A549 (cell line): ENCODE measurements at regions not wholly inside any gene's neighbourhood (a gene's known extent, or its start where the extent isn't known, plus 50 kb on each side); places are given as distances from the start of the nearest gene placed in this dataset.

Experiments
- ATOH8 ChIP-seq: fragments of 250-450 bp; sonication (Bioruptor Pico); IDR thresholded peaks from 2 replicates; pipeline ENCODE4 v1.5.0; 2020; ENCODE audit warnings: low read depth, mild to moderate bottlenecking, moderate library complexity
- CBX2 ChIP-seq: fragments of 200-600 bp; sonication (generic); IDR thresholded peaks from 2 replicates; pipeline ENCODE4 v1.6.1; 2016; ENCODE audit warnings: low read depth, mild to moderate bottlenecking, borderline replicate concordance
- CBX8 ChIP-seq: fragments of 200-600 bp; sonication (generic); IDR thresholded peaks from 2 replicates; pipeline ENCODE4 v1.6.1; 2016
- CHD4 ChIP-seq: fragments of 200-600 bp; sonication (generic); IDR thresholded peaks from 2 replicates; pipeline ENCODE4 v1.6.1; 2016; ENCODE audit warnings: antibody characterized with exemption, mild to moderate bottlenecking, borderline replicate concordance
- FOSL2 ChIP-seq, 2 experiments: fragments of 450-650 bp in 1 of 2; fragments of >200 bp in 1 of 2; sonication (Bioruptor Twin) in 1 of 2; formaldehyde crosslinking; IDR thresholded peaks; 2 replicates each; pipeline versions ENCODE4 v1.5.0 to v1.6.1; 2016 to 2020; ENCODE audit warnings: mild to moderate bottlenecking in 1 of 2, moderate library complexity in 1 of 2
- FOXS1 ChIP-seq: fragments of 250-450 bp; sonication (Bioruptor Pico); IDR thresholded peaks from 2 replicates; pipeline ENCODE4 v1.5.0; 2020; ENCODE audit warnings: mild to moderate bottlenecking, moderate library complexity
- GATA3 ChIP-seq: IDR thresholded peaks from 2 replicates; pipeline ENCODE4 v1.6.1; 2012; ENCODE audit warnings: borderline replicate concordance
- HMGXB4 ChIP-seq: fragments of 250-450 bp; sonication (Bioruptor Pico); IDR thresholded peaks from 2 replicates; pipeline ENCODE4 v1.5.0; 2021; ENCODE audit warnings: mild to moderate bottlenecking, moderate library complexity, borderline replicate concordance
- HOXB13 ChIP-seq: fragments of 250-450 bp; sonication (Bioruptor Pico); IDR thresholded peaks from 2 replicates; pipeline ENCODE4 v1.5.0; 2020; ENCODE audit warnings: low read depth, mild to moderate bottlenecking, moderate library complexity
- HOXB5 ChIP-seq: fragments of 250-450 bp; sonication (Bioruptor Pico); IDR thresholded peaks from 2 replicates; pipeline ENCODE4 v1.5.0; 2020; ENCODE audit warnings: mild to moderate bottlenecking, moderate library complexity
- JUN ChIP-seq, 2 experiments: fragments of >200 bp; sonication (Bioruptor Twin); formaldehyde crosslinking; IDR thresholded peaks; 2 replicates in 1 of 2; 3 replicates in 1 of 2; pipeline ENCODE4 v1.6.1; 2016 to 2017
- JUNB ChIP-seq: fragments of >200 bp; sonication (Bioruptor Twin); formaldehyde crosslinking; IDR thresholded peaks from 2 replicates; pipeline ENCODE4 v1.6.1; 2016
- KDM5A ChIP-seq: fragments of 200-600 bp; sonication (generic); IDR thresholded peaks from 2 replicates; pipeline ENCODE4 v1.6.1; 2016; ENCODE audit warnings: antibody characterized with exemption, mild to moderate bottlenecking
- MAFK ChIP-seq: fragments of 450-650 bp; IDR thresholded peaks from 2 replicates; pipeline ENCODE4 v1.6.1; 2014; ENCODE audit not compliant: partially characterized antibody
- NPAS2 ChIP-seq: fragments of 250-450 bp; sonication (Bioruptor Pico); IDR thresholded peaks from 2 replicates; pipeline ENCODE4 v1.8.0; 2022; ENCODE audit warnings: mild to moderate bottlenecking, moderate library complexity, borderline replicate concordance
- NR3C1 ChIP-seq: fragments of >200 bp; sonication (Bioruptor Twin); formaldehyde crosslinking; IDR thresholded peaks from 3 replicates; pipeline ENCODE4 v1.6.1; 2017
- POLR2A ChIP-seq: IDR thresholded peaks from 2 replicates; pipeline ENCODE4 v1.6.1; 2012; ENCODE audit warnings: mild to moderate bottlenecking, low read length
- RAD21 ChIP-seq, 2 experiments: fragments of >200 bp in 1 of 2; sonication (Bioruptor Twin) in 1 of 2; formaldehyde crosslinking in 1 of 2; IDR thresholded peaks in 1 of 2; conservative IDR thresholded peaks in 1 of 2; 2 replicates in 1 of 2; 3 replicates in 1 of 2; pipeline ENCODE4 v1.6.1; 2012 to 2018; ENCODE audit warnings: inconsistent platforms in 1 of 2
- RARB ChIP-seq: fragments of 250-450 bp; sonication (Bioruptor Pico); IDR thresholded peaks from 2 replicates; pipeline ENCODE4 v1.8.0; 2021; ENCODE audit warnings: mild to moderate bottlenecking, moderate library complexity
- RCOR1 ChIP-seq: fragments of 150-350 bp; IDR thresholded peaks from 2 replicates; pipeline ENCODE4 v1.6.1; 2014; ENCODE audit warnings: antibody characterized with exemption, low read length, low read depth
- SMC3 ChIP-seq: fragments of >200 bp; sonication (Bioruptor Twin); formaldehyde crosslinking; IDR thresholded peaks from 3 replicates; pipeline ENCODE4 v1.6.1; 2018; ENCODE audit warnings: inconsistent platforms
- SREBF2 ChIP-seq: fragments of 450-650 bp; IDR thresholded peaks from 2 replicates; pipeline ENCODE4 v1.6.1; 2014; ENCODE audit warnings: mild to moderate bottlenecking, moderate library complexity
- TFCP2L1 ChIP-seq: fragments of 250-450 bp; sonication (Bioruptor Pico); IDR thresholded peaks from 2 replicates; pipeline ENCODE4 v1.5.0; 2021; ENCODE audit warnings: mild to moderate bottlenecking
- ZC3H11A ChIP-seq: fragments of 450-650 bp; IDR thresholded peaks from 2 replicates; pipeline ENCODE4 v1.6.1; 2014; ENCODE audit warnings: antibody characterized with exemption, mild to moderate bottlenecking
- ZFP36 ChIP-seq: fragments of 450-650 bp; IDR thresholded peaks from 2 replicates; pipeline ENCODE4 v1.6.1; 2014; ENCODE audit warnings: borderline replicate concordance; ENCODE audit not compliant: partially characterized antibody
- ZNF302 ChIP-seq: fragments of 250-450 bp; sonication (Bioruptor Pico); IDR thresholded peaks from 2 replicates; pipeline ENCODE4 v1.9.0; 2021; ENCODE audit warnings: inconsistent platforms, mild to moderate bottlenecking, moderate library complexity
- ZSCAN20 ChIP-seq: fragments of 250-450 bp; sonication (Bioruptor Pico); IDR thresholded peaks from 2 replicates; pipeline ENCODE4 v1.8.0; 2022; ENCODE audit warnings: mild to moderate bottlenecking, moderate library complexity
- TF ChIP-seq, protein P1 (sequence below): fragments of >200 bp; sonication (Bioruptor Twin); formaldehyde crosslinking; IDR thresholded peaks from 3 replicates; pipeline ENCODE4 v1.5.1; 2016
- TF ChIP-seq, protein P2 (sequence below): IDR thresholded peaks from 2 replicates; pipeline ENCODE4 v1.6.1; 2012; ENCODE audit warnings: low read depth, borderline replicate concordance
- TF ChIP-seq, protein P3 (sequence below): fragments of 450-650 bp; IDR thresholded peaks from 2 replicates; pipeline ENCODE4 v1.6.1; 2014; ENCODE audit warnings: antibody characterized with exemption

DNA sequence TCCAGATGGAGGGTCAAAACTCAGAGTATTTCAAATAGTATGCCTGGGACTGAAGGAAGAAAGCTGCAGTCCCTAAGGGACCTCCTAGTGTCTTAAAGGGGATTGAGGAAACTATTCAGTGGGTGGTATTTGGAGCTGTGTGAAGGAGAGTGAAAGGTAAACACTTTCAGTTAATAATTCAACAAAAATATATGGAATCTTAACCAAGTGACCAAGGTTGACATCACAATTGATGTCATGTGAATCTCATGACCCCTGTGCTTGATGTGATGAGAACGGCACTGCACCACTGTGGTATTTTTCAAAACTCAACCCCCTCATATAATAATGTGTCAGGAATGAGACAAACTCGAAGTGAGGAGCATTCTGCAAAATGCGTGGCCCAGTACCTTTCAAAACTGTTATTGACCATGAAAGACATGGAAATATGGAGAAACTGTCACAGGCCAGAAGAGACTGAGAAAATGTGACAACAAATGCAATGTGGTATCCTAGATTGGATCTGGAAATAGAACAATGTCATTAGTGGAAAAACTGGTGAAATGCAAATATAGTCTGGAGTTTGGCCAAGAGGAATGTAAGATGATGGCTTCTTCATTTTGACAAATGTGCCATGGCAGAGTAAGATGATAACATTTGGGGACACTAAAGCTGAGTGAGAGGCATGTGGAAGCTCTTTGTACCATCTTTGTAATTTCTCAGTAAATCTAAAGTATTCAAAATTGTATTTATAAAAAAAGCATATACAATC, 553.9 kb downstream of the RFC3 start (continued):
- TF ChIP-seq, protein P1, sequence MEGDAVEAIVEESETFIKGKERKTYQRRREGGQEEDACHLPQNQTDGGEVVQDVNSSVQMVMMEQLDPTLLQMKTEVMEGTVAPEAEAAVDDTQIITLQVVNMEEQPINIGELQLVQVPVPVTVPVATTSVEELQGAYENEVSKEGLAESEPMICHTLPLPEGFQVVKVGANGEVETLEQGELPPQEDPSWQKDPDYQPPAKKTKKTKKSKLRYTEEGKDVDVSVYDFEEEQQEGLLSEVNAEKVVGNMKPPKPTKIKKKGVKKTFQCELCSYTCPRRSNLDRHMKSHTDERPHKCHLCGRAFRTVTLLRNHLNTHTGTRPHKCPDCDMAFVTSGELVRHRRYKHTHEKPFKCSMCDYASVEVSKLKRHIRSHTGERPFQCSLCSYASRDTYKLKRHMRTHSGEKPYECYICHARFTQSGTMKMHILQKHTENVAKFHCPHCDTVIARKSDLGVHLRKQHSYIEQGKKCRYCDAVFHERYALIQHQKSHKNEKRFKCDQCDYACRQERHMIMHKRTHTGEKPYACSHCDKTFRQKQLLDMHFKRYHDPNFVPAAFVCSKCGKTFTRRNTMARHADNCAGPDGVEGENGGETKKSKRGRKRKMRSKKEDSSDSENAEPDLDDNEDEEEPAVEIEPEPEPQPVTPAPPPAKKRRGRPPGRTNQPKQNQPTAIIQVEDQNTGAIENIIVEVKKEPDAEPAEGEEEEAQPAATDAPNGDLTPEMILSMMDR, result no peak
- TF ChIP-seq JUN (IDR thresholded peaks at IDR 0.05), result peak; percentile 97 to 98
- TF ChIP-seq ZNF302, result peak; percentile 53; the same call in 1 of the 2 replicates
- TF ChIP-seq HMGXB4, result no peak
- no peak; the same call in none of the 2 replicates for TF ChIP-seq RARB (CRISPR knock-in tag)
- TF ChIP-seq GATA3, result peak; percentile 98
- no peak for TF ChIP-seq NR3C1
- TF ChIP-seq POLR2A, result no peak
- TF ChIP-seq TFCP2L1 (CRISPR knock-in tag), result no peak
- peak; percentile 64 for TF ChIP-seq FOSL2 (IDR thresholded peaks at IDR 0.05)
- peak; percentile 85 for TF ChIP-seq FOSL2 (CRISPR knock-in tag; IDR thresholded peaks at IDR 0.05)
- no peak for TF ChIP-seq CBX8
- no peak for TF ChIP-seq MAFK
- peak; percentile 21; the same call in 1 of the 2 replicates for TF ChIP-seq ZSCAN20 (CRISPR knock-in tag)
- peak; percentile 95 for TF ChIP-seq JUNB
- peak; percentile 42 to 87 for TF ChIP-seq RAD21 (conservative IDR thresholded peaks at IDR 0.05 in 1 of 2, IDR thresholded peaks at IDR 0.05 in 1 of 2)
- TF ChIP-seq, protein P2, sequence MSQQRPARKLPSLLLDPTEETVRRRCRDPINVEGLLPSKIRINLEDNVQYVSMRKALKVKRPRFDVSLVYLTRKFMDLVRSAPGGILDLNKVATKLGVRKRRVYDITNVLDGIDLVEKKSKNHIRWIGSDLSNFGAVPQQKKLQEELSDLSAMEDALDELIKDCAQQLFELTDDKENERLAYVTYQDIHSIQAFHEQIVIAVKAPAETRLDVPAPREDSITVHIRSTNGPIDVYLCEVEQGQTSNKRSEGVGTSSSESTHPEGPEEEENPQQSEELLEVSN, result no peak
- TF ChIP-seq FOXS1, result peak; percentile 62
- no peak for TF ChIP-seq CBX2
- TF ChIP-seq KDM5A, result no peak
- peak; percentile 85 for TF ChIP-seq HOXB5 (CRISPR knock-in tag)
- TF ChIP-seq, protein P3, sequence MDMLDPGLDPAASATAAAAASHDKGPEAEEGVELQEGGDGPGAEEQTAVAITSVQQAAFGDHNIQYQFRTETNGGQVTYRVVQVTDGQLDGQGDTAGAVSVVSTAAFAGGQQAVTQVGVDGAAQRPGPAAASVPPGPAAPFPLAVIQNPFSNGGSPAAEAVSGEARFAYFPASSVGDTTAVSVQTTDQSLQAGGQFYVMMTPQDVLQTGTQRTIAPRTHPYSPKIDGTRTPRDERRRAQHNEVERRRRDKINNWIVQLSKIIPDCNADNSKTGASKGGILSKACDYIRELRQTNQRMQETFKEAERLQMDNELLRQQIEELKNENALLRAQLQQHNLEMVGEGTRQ, result no peak
- TF ChIP-seq CHD4, result no peak
- no peak for TF ChIP-seq SREBF2
- no peak for TF ChIP-seq ATOH8 (CRISPR knock-in tag)
- peak; percentile 93 for TF ChIP-seq HOXB13 (CRISPR knock-in tag)
- TF ChIP-seq ZFP36, result no peak
- TF ChIP-seq ZC3H11A, result no peak
- no peak for TF ChIP-seq NPAS2 (CRISPR knock-in tag)
- TF ChIP-seq SMC3, result peak; percentile 68
- no peak for TF ChIP-seq RCOR1
